ENCODE measurements at regions not wholly inside any gene's neighbourhood (a gene's known extent, or its start where the extent isn't known, plus 50 kb on each side); places are given as distances from the start of the nearest gene placed in this dataset.

GRCh38 chr10:77717336-77717735 lies 79.7 kb upstream of the KCNMA1 start:
- TF ChIP-seq, protein P1, sequence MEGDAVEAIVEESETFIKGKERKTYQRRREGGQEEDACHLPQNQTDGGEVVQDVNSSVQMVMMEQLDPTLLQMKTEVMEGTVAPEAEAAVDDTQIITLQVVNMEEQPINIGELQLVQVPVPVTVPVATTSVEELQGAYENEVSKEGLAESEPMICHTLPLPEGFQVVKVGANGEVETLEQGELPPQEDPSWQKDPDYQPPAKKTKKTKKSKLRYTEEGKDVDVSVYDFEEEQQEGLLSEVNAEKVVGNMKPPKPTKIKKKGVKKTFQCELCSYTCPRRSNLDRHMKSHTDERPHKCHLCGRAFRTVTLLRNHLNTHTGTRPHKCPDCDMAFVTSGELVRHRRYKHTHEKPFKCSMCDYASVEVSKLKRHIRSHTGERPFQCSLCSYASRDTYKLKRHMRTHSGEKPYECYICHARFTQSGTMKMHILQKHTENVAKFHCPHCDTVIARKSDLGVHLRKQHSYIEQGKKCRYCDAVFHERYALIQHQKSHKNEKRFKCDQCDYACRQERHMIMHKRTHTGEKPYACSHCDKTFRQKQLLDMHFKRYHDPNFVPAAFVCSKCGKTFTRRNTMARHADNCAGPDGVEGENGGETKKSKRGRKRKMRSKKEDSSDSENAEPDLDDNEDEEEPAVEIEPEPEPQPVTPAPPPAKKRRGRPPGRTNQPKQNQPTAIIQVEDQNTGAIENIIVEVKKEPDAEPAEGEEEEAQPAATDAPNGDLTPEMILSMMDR (IDR thresholded peaks at IDR 0.05): no peak
- TF ChIP-seq EZH2 (IDR thresholded peaks at IDR 0.05; ENCODE audit: borderline replicate concordance, insufficient read depth, low read depth, low read length, poor library complexity, severe bottlenecking): no peak
